ENCODE measurements at regions not wholly inside any gene's neighbourhood (a gene's known extent, or its start where the extent isn't known, plus 50 kb on each side); places are given as distances from the start of the nearest gene placed in this dataset.

DNA sequence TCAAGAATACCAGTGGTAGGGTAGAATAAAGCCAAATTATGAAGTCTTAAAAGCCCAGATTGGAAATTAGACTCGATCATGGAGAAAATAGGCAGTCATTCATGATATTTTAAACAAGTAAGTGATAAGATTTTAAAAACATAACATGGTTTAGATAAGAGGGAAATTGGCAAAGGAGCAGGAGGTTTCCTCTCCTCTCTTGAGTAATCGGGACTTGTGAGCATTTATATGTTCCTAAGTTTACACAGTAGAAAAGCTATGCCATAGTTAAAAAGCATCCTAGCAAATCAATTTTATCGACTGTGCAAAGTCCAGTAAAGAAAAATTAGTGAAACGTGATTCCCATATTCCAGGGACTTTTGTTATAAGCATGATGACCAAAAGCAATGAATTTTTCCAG lies 313.2 kb downstream of the AHR start:
- H3K36me3 ChIP-seq (ENCODE audit: control insufficient read depth in 1 of 2, insufficient read depth in 2 of 2, low read length in 2 of 2): no peaks in the 10 kb centered on the region
- H3K4me1 ChIP-seq (ENCODE audit: control insufficient read depth in 1 of 2, insufficient read depth in 2 of 2, low read length in 2 of 2): no peaks in the 10 kb centered on the region
- H3K9me3 ChIP-seq (ENCODE audit: control insufficient read depth in 1 of 2, low read length in 2 of 2): no peaks in the 10 kb centered on the region
- H3K4me3 ChIP-seq (ENCODE audit: low read depth in 1 of 2, low read length in 2 of 2): no peak overlapping the region
- H3K9ac ChIP-seq (ENCODE audit: low read depth in 1 of 2, low read length in 2 of 2): no peak overlapping the region
- H3K27ac ChIP-seq (ENCODE audit: low read depth, low read length): no peak overlapping the region
- no peaks in the 10 kb centered on the region for H3K27me3 ChIP-seq (ENCODE audit: control insufficient read depth in 1 of 2, insufficient read depth in 2 of 2, low read length in 2 of 2)

DNA sequence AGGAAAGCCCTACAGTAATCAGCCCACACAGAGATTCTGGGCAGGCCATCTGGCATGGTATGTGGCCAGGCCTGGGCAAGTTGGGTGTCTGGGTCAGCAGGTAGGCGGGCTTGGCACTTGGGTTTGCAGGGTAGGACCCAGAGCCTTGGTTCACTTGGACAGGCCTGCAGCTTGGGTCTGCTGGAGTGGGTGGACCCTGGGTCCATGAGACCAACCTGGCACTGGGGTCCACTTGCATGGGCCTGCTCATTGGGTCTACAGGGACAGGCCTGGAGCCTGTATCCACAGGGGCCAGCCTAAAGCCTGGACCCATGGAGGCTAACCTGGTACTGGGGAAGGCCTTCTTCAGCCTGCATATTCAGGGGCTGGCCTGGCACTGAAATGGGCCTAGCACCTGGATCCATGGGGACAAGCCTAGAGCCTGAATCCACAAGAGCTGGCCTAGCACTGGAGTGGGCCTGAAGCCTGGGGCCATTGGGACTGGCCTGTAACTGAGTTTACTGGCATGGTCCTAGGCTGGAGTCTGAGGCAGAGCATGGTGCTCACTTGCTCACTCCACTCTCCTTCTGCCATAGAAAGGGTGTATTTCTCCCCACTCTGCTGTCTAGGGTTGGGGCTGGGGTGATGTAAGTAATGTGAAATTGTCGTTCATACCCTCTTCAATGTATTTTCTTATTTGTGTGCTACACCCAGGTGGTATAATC lies 315.0 kb downstream of the AHR start:
- H3K36me3 ChIP-seq (ENCODE audit: control insufficient read depth in 1 of 2, insufficient read depth in 2 of 2, low read length in 2 of 2): no peaks in the 10 kb centered on the region
- peaks cover 5 to 8% of the 10 kb centered on the region in 2 donors for H3K4me1 ChIP-seq (ENCODE audit: control insufficient read depth in 1 of 2, insufficient read depth in 2 of 2, low read length in 2 of 2)
- no peak overlapping the region for H3K27ac ChIP-seq (ENCODE audit: low read depth, low read length)
- H3K9ac ChIP-seq (ENCODE audit: low read depth in 1 of 2, low read length in 2 of 2): no peak overlapping the region
- no peaks in the 10 kb centered on the region for H3K9me3 ChIP-seq (ENCODE audit: control insufficient read depth in 1 of 2, low read length in 2 of 2)
- no peaks in the 10 kb centered on the region for H3K27me3 ChIP-seq (ENCODE audit: control insufficient read depth in 1 of 2, insufficient read depth in 2 of 2, low read length in 2 of 2)
- no peak overlapping the region for H3K4me3 ChIP-seq (ENCODE audit: low read depth in 1 of 2, low read length in 2 of 2)

DNA sequence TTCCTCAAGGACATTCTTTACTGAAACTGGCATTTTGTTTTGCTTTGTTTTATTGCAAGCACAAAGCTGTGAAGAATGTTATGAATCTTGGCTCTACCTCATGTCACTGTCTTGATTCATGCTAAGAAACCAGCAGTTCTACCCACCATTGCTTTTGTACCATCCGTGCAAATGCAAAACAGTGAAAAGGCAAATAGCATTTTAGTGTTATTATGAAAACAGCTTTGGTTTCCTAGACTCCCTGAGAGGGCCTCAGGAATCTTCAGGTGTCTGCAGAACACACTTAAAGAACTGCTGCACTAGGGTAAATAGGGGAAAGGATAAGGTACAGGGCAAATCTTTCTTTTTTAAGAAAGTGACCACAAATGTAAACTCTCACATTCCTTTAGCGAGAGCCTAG lies 318.9 kb downstream of the AHR start:
- no peak overlapping the region for H3K4me3 ChIP-seq (ENCODE audit: low read depth in 1 of 2, low read length in 2 of 2)
- H3K27ac ChIP-seq (ENCODE audit: low read depth, low read length): no peak overlapping the region
- H3K36me3 ChIP-seq (ENCODE audit: control insufficient read depth in 1 of 2, insufficient read depth in 2 of 2, low read length in 2 of 2): no peaks in the 10 kb centered on the region
- peaks cover 5 to 16% of the 10 kb centered on the region in 2 donors for H3K4me1 ChIP-seq (ENCODE audit: control insufficient read depth in 1 of 2, insufficient read depth in 2 of 2, low read length in 2 of 2)
- H3K9me3 ChIP-seq (ENCODE audit: control insufficient read depth in 1 of 2, low read length in 2 of 2): no peaks in the 10 kb centered on the region
- no peak overlapping the region for H3K9ac ChIP-seq (ENCODE audit: low read depth in 1 of 2, low read length in 2 of 2)
- no peaks in the 10 kb centered on the region for H3K27me3 ChIP-seq (ENCODE audit: control insufficient read depth in 1 of 2, insufficient read depth in 2 of 2, low read length in 2 of 2)

DNA sequence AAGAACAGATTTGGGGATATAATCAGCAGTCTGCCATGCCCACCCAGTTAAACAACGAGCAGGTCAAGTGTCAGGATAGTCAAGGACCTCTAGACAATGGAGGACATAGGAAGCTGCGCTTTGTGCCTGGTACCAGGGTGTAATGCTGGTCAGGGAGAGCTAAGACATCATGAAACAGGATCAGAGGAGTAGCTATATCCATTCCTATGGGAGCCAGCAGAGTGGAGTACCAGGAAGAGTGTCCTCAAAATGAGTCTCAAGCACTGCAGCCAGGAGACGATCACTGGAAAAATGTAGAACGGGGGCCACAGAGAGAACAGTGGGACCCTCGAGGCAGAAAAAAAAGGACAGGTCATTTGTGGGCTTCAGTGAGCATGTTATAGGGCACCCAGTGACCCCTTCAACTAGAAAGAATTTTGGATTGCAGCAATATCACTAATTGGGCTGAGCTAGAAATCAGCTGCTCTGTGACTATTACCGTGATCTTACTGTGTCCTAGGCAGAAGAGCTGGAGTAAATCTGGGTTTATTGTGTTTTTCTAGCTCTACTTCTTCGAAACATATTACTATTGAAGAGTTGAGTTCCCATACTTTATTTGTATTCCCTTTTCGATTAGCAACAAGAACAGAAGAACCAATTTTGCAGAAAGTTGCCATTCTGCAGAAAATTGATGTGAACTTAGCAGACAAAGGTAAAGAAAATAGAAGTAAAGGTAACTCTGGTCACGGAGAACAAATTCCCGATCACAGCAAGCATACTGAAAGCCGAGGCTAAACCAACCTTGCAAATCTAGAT lies 319.6 kb downstream of the AHR start:
- H3K4me3 ChIP-seq (ENCODE audit: low read depth in 1 of 2, low read length in 2 of 2): peak overlapping the region in 1 of 2 donors; percentile 33
- H3K36me3 ChIP-seq (ENCODE audit: control insufficient read depth in 1 of 2, insufficient read depth in 2 of 2, low read length in 2 of 2): no peaks in the 10 kb centered on the region
- no peak overlapping the region for H3K27ac ChIP-seq (ENCODE audit: low read depth, low read length)
- no peaks in the 10 kb centered on the region for H3K27me3 ChIP-seq (ENCODE audit: control insufficient read depth in 1 of 2, insufficient read depth in 2 of 2, low read length in 2 of 2)
- H3K9me3 ChIP-seq (ENCODE audit: control insufficient read depth in 1 of 2, low read length in 2 of 2): no peaks in the 10 kb centered on the region
- peaks cover 5 to 16% of the 10 kb centered on the region in 2 donors for H3K4me1 ChIP-seq (ENCODE audit: control insufficient read depth in 1 of 2, insufficient read depth in 2 of 2, low read length in 2 of 2)
- no peak overlapping the region for H3K9ac ChIP-seq (ENCODE audit: low read depth in 1 of 2, low read length in 2 of 2)

DNA sequence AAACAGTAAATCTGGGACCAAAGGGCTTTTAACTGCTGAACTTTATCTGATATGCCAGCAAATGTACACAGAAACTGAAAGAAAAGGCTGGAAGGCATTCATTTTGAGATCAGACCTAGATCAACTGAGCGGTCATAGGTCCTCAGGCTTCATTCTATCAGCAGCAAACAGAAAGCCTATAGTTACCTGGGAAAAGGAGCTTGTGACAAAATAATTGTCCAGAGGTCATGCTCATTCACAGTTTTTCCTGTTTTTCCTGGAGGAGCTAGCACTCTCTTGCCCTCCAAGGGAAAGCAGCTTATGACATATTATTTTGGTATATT lies 320.2 kb downstream of the AHR start:
- Histone ChIP-seq H3K27me3 (ENCODE audit: control insufficient read depth in 1 of 2, insufficient read depth in 2 of 2, low read length in 2 of 2) (no peaks in the 10 kb centered on the region), H3K4me3 (ENCODE audit: low read depth in 1 of 2, low read length in 2 of 2) (peak overlapping the region in 1 of 2 donors; percentile 33), H3K9ac (ENCODE audit: low read depth in 1 of 2, low read length in 2 of 2) (no peak overlapping the region), H3K4me1 (ENCODE audit: control insufficient read depth in 1 of 2, insufficient read depth in 2 of 2, low read length in 2 of 2) (peaks cover 5 to 21% of the 10 kb centered on the region in 2 donors), H3K9me3 (ENCODE audit: control insufficient read depth in 1 of 2, low read length in 2 of 2) (no peaks in the 10 kb centered on the region), H3K36me3 (ENCODE audit: control insufficient read depth in 1 of 2, insufficient read depth in 2 of 2, low read length in 2 of 2) (no peaks in the 10 kb centered on the region), H3K27ac (ENCODE audit: low read depth, low read length) (no peak overlapping the region)

DNA sequence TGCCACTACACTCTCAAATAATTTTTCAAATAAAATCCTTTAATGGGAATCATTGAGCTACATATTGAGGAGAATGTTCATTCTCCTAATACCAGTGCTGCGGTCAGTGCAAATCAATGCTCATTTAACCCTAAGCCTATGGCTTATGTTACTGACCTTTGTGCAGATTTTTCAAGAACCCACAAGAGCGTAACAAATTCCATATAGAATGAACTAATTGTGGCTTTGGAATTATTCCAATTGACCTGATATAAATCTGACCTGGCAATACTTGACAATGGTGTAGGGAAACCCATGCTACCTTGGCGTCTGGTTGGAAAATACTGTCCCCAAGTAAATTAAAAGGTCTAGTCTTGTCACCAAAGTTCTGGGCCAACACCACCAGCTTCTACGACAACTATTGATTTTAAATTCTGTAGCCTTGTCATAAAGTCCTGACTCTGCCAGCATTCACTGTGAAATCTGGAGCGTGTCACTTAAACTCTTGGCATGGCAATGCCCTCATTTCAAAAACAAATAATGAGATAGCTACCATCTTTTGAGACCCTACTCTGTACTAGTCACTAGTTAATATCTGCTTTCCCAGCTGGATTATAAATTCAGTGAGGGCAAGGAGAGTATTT lies 320.9 kb downstream of the AHR start:
- Histone ChIP-seq H3K9ac (ENCODE audit: low read depth in 1 of 2, low read length in 2 of 2) (no peak overlapping the region), H3K27ac (ENCODE audit: low read depth, low read length) (no peak overlapping the region), H3K36me3 (ENCODE audit: control insufficient read depth in 1 of 2, insufficient read depth in 2 of 2, low read length in 2 of 2) (no peaks in the 10 kb centered on the region), H3K4me1 (ENCODE audit: control insufficient read depth in 1 of 2, insufficient read depth in 2 of 2, low read length in 2 of 2) (peaks cover 5 to 26% of the 10 kb centered on the region in 2 donors), H3K4me3 (ENCODE audit: low read depth in 1 of 2, low read length in 2 of 2) (no peak overlapping the region), H3K27me3 (ENCODE audit: control insufficient read depth in 1 of 2, insufficient read depth in 2 of 2, low read length in 2 of 2) (no peaks in the 10 kb centered on the region), H3K9me3 (ENCODE audit: control insufficient read depth in 1 of 2, low read length in 2 of 2) (no peaks in the 10 kb centered on the region)

DNA sequence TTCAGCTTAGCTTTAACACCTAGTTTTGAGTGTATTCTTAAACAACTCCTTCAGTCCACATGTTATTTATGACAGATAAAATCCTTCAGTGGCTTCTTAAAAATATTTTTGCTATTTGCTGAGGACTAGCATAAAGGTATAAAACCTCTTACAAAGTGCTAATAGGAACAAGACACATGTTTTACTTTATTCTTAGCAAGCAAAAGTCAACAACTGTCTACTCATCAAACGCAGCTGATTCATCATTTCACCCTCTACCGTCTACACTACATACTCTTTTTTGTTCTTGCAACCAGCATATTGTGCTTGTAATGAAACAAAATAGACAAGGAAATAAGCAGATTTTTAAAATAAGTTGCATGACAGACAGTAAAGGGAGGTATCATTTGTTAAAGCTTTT lies 319.7 kb downstream of the SNX13 start:
- Histone ChIP-seq H3K9ac (ENCODE audit: low read depth in 1 of 2, low read length in 2 of 2) (no peak overlapping the region), H3K9me3 (ENCODE audit: control insufficient read depth in 1 of 2, low read length in 2 of 2) (no peaks in the 10 kb centered on the region), H3K36me3 (ENCODE audit: control insufficient read depth in 1 of 2, insufficient read depth in 2 of 2, low read length in 2 of 2) (no peaks in the 10 kb centered on the region), H3K27me3 (ENCODE audit: control insufficient read depth in 1 of 2, insufficient read depth in 2 of 2, low read length in 2 of 2) (no peaks in the 10 kb centered on the region), H3K4me1 (ENCODE audit: control insufficient read depth in 1 of 2, insufficient read depth in 2 of 2, low read length in 2 of 2) (peaks cover 5 to 33% of the 10 kb centered on the region in 2 donors), H3K4me3 (ENCODE audit: low read depth in 1 of 2, low read length in 2 of 2) (no peak overlapping the region), H3K27ac (ENCODE audit: low read depth, low read length) (no peak overlapping the region)

DNA sequence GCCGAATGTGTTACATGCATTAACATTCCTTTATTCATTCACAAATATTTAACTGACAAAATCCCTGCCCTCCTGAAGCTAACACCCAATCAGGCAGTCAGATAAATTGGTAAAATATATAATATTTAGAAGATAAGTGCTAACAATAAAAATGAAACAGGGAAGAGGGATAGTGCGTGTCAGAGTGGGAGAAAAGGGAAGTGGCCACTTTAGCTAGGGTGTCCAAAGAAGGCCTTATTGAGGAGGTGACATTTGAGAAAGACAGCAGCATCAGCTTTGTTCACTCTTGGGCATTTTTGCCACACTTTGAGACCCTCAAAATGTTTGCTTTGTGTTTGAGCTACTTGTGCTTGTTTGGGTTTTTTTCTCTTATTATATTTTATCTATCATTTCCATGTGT lies 317.8 kb downstream of the SNX13 start:
- Histone ChIP-seq H3K9ac (ENCODE audit: low read depth in 1 of 2, low read length in 2 of 2) (no peak overlapping the region), H3K9me3 (ENCODE audit: control insufficient read depth in 1 of 2, low read length in 2 of 2) (no peaks in the 10 kb centered on the region), H3K27ac (ENCODE audit: low read depth, low read length) (no peak overlapping the region), H3K27me3 (ENCODE audit: control insufficient read depth in 1 of 2, insufficient read depth in 2 of 2, low read length in 2 of 2) (no peaks in the 10 kb centered on the region), H3K4me3 (ENCODE audit: low read depth in 1 of 2, low read length in 2 of 2) (no peak overlapping the region), H3K36me3 (ENCODE audit: control insufficient read depth in 1 of 2, insufficient read depth in 2 of 2, low read length in 2 of 2) (no peaks in the 10 kb centered on the region), H3K4me1 (ENCODE audit: control insufficient read depth in 1 of 2, insufficient read depth in 2 of 2, low read length in 2 of 2) (peaks cover 5 to 33% of the 10 kb centered on the region in 2 donors)

DNA sequence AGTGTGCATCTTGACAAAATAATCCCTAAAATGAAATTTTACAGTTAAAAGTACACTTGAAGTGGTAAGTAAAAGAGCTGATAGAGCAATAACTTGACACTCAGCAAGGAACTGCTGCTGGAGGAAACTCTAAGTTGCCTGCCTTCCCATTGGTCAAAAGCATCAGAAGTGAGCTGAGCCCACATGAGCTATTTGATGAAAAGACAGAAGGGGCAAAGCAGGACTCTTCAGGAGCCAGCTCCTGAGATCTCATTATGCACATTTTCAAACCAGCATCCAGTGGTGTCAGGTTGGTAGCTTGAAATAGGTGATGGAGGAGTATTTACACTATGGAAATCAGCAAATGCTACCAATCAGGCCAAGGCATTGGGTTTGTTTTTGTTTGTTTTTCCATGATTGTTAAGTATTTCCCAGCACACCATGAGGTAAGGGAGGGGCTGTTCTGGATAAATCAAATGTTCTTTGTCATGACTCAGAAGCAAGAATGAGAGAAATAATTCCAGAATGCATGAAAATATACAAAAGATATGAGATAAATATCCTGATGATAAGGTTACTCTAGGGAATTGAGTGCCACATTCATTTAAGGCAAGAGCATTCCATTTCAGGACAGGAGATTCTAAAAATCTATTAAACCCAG lies 316.6 kb downstream of the SNX13 start:
- Histone ChIP-seq H3K27ac (ENCODE audit: low read depth, low read length) (no peak overlapping the region), H3K27me3 (ENCODE audit: control insufficient read depth in 1 of 2, insufficient read depth in 2 of 2, low read length in 2 of 2) (no peaks in the 10 kb centered on the region), H3K9me3 (ENCODE audit: control insufficient read depth in 1 of 2, low read length in 2 of 2) (no peaks in the 10 kb centered on the region), H3K9ac (ENCODE audit: low read depth in 1 of 2, low read length in 2 of 2) (no peak overlapping the region), H3K4me3 (ENCODE audit: low read depth in 1 of 2, low read length in 2 of 2) (no peak overlapping the region), H3K36me3 (ENCODE audit: control insufficient read depth in 1 of 2, insufficient read depth in 2 of 2, low read length in 2 of 2) (no peaks in the 10 kb centered on the region), H3K4me1 (ENCODE audit: control insufficient read depth in 1 of 2, insufficient read depth in 2 of 2, low read length in 2 of 2) (peaks cover 0 to 25% of the 10 kb centered on the region in 2 donors)

DNA sequence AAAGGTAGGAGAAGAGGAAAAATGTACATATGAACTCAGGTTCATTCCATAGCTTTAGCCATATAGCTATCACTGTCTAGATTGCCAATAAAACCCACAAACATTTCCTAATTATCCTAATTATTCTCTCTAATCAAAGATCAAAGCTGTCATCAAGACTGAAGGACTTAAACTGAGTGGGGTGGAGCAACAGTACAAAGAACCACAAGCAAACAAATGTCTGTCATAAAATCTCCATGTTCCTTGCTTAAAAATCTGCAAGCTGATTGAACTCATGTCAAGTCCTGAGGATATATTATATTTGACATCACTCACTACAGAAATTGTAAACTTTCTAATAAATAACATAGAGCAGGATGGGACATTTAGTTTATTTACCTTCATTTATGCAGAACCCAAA lies 315.9 kb downstream of the SNX13 start:
- no peak overlapping the region for H3K4me3 ChIP-seq (ENCODE audit: low read depth in 1 of 2, low read length in 2 of 2)
- no peaks in the 10 kb centered on the region for H3K36me3 ChIP-seq (ENCODE audit: control insufficient read depth in 1 of 2, insufficient read depth in 2 of 2, low read length in 2 of 2)
- no peaks in the 10 kb centered on the region for H3K27me3 ChIP-seq (ENCODE audit: control insufficient read depth in 1 of 2, insufficient read depth in 2 of 2, low read length in 2 of 2)
- H3K9ac ChIP-seq (ENCODE audit: low read depth in 1 of 2, low read length in 2 of 2): no peak overlapping the region
- no peaks in the 10 kb centered on the region for H3K9me3 ChIP-seq (ENCODE audit: control insufficient read depth in 1 of 2, low read length in 2 of 2)
- H3K4me1 ChIP-seq (ENCODE audit: control insufficient read depth in 1 of 2, insufficient read depth in 2 of 2, low read length in 2 of 2): peaks cover 0 to 20% of the 10 kb centered on the region in 2 donors
- H3K27ac ChIP-seq (ENCODE audit: low read depth, low read length): no peak overlapping the region
